ENCODE measurements at regions not wholly inside any gene's neighbourhood (a gene's known extent, or its start where the extent isn't known, plus 50 kb on each side); places are given as distances from the start of the nearest gene placed in this dataset.

DNA sequence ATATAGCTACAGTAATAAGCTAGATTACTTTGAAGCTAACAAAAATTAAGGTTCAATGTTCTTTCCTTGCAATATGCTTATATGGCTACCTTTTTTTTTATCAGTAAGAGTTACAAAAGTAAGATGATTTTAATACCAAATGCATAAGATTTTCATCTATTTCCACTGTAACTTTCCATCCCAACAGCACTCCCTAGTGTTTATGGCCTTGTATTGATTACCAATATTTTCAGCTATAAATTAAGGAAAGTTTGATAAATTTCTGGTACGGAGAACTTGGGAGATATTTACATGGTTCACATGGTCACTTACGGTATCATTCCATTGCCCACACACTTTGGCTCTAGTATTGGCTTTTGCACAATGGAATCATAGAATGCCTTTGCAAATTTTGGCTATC is 448.9 kb upstream of the PABPC4L start:
- TF ChIP-seq, protein P1, sequence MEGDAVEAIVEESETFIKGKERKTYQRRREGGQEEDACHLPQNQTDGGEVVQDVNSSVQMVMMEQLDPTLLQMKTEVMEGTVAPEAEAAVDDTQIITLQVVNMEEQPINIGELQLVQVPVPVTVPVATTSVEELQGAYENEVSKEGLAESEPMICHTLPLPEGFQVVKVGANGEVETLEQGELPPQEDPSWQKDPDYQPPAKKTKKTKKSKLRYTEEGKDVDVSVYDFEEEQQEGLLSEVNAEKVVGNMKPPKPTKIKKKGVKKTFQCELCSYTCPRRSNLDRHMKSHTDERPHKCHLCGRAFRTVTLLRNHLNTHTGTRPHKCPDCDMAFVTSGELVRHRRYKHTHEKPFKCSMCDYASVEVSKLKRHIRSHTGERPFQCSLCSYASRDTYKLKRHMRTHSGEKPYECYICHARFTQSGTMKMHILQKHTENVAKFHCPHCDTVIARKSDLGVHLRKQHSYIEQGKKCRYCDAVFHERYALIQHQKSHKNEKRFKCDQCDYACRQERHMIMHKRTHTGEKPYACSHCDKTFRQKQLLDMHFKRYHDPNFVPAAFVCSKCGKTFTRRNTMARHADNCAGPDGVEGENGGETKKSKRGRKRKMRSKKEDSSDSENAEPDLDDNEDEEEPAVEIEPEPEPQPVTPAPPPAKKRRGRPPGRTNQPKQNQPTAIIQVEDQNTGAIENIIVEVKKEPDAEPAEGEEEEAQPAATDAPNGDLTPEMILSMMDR (IDR thresholded peaks at IDR 0.05; ENCODE audit: extremely low read depth in 1 of 2, insufficient read depth in 1 of 2, low read depth in 1 of 2, low read length in 2 of 2) = no peak
- TF ChIP-seq GATA2 (IDR thresholded peaks at IDR 0.05; ENCODE audit: insufficient read depth, insufficient read length, low read depth, low read length) = no peak
- no peak for TF ChIP-seq POLR2A (IDR thresholded peaks at IDR 0.05; ENCODE audit: low read depth, low read length)
- no peak for TF ChIP-seq POLR2AphosphoS5 (IDR thresholded peaks at IDR 0.05; ENCODE audit: insufficient read depth, low read depth, low read length)
- TF ChIP-seq EZH2 (IDR thresholded peaks at IDR 0.05; ENCODE audit: borderline replicate concordance, low read depth, low read length, severe bottlenecking) = no peak
- TF ChIP-seq, protein P2, sequence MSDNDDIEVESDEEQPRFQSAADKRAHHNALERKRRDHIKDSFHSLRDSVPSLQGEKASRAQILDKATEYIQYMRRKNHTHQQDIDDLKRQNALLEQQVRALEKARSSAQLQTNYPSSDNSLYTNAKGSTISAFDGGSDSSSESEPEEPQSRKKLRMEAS (IDR thresholded peaks at IDR 0.05; ENCODE audit: insufficient read depth, insufficient read length) = no peak
